Naive thymus-derived CD4-positive, alpha-beta T cell (primary cell): ENCODE measurements at regions not wholly inside any gene's neighbourhood (a gene's known extent, or its start where the extent isn't known, plus 50 kb on each side); places are given as distances from the start of the nearest gene placed in this dataset.

Experiments
- ATAC-seq: fragments of 150-1000 bp; cut with Tn5 transposase; 2 replicates; pipeline ENCODE4 v1.10.0; 2021; ENCODE audit warnings: mild to moderate bottlenecking, moderate library complexity
- CTCF ChIA-PET: fragments of 350-600 bp; sonication (Branson Sonifier 250); formaldehyde crosslinking; loops from one replicate; lab custom pipeline; 2021; ENCODE audit warnings: antibody characterized with exemption; lab: Charles Lee
- POLR2A ChIA-PET: fragments of 350-600 bp; sonication (Branson Sonifier 250); formaldehyde crosslinking; loops from one replicate; lab custom pipeline; 2021; ENCODE audit warnings: antibody characterized with exemption, inconsistent platforms; lab: Charles Lee
- DNase-seq, 9 donors: peaks; one replicate each; pipeline versions ENCODE4 v3.0.0 to v3.0.0-alpha.2; 2020 to 2022; ENCODE audit warnings: mixed read lengths in 1 of 9
- H3K27ac ChIP-seq: one replicate; pipeline ENCODE4 v1.7.0; 2013; ENCODE audit warnings: mild to moderate bottlenecking, low read depth, low read length, moderate library complexity
- H3K27me3 ChIP-seq, 2 donors: one replicate each; pipeline ENCODE4 v1.7.0; 2013; ENCODE audit warnings: low read length in 2 of 2, mild to moderate bottlenecking in 2 of 2, moderate library complexity in 2 of 2; ENCODE audit not compliant: control insufficient read depth in 2 of 2, insufficient read depth in 2 of 2
- H3K36me3 ChIP-seq, 3 experiments: 1 replicate in 2 of 3; 2 replicates in 1 of 3; pipeline ENCODE4 v1.7.0; 2013; ENCODE audit warnings: low read length in 3 of 3, mild to moderate bottlenecking in 3 of 3, moderate library complexity in 1 of 3; ENCODE audit not compliant: insufficient read depth in 3 of 3, control insufficient read depth in 2 of 3
- H3K4me1 ChIP-seq, 2 donors: one replicate each; pipeline ENCODE4 v1.7.0; 2013; ENCODE audit warnings: low read length in 2 of 2, mild to moderate bottlenecking in 2 of 2, moderate library complexity in 1 of 2; ENCODE audit not compliant: control insufficient read depth in 2 of 2, insufficient read depth in 2 of 2
- H3K4me3 ChIP-seq: 2 replicates; pipeline ENCODE4 v1.7.0; 2013; ENCODE audit warnings: mild to moderate bottlenecking, low read length
- H3K9me3 ChIP-seq, 3 experiments: 1 replicate in 2 of 3; 2 replicates in 1 of 3; pipeline ENCODE4 v1.7.0; 2013; ENCODE audit warnings: low read length in 3 of 3; ENCODE audit not compliant: control insufficient read depth in 2 of 3
- H3K27ac Mint-ChIP-seq, 9 donors: one replicate each; pipeline ENCODE4 v1.8.0; 2020 to 2022; ENCODE audit warnings: mixed read lengths in 9 of 9, mild to moderate bottlenecking in 8 of 9, moderate library complexity in 5 of 9, inconsistent platforms in 2 of 9
- H3K27me3 Mint-ChIP-seq, 5 donors: one replicate each; pipeline ENCODE4 v1.8.0; 2021 to 2022; ENCODE audit warnings: mixed read lengths in 5 of 5, mild to moderate bottlenecking in 1 of 5
- H3K36me3 Mint-ChIP-seq, 5 donors: one replicate each; pipeline ENCODE4 v1.8.0; 2020 to 2022; ENCODE audit warnings: mixed read lengths in 5 of 5, mild to moderate bottlenecking in 3 of 5, inconsistent platforms in 1 of 5
- H3K4me1 Mint-ChIP-seq, 7 donors: one replicate each; pipeline ENCODE4 v1.8.0; 2020 to 2022; ENCODE audit warnings: mixed read lengths in 7 of 7, mild to moderate bottlenecking in 3 of 7, inconsistent platforms in 1 of 7
- H3K4me3 Mint-ChIP-seq, 10 donors: one replicate each; pipeline ENCODE4 v1.8.0; 2020 to 2022; ENCODE audit warnings: mild to moderate bottlenecking in 10 of 10, mixed read lengths in 10 of 10, moderate library complexity in 6 of 10, inconsistent platforms in 2 of 10
- H3K9me3 Mint-ChIP-seq, 11 donors: one replicate each; pipeline ENCODE4 v1.8.0; 2020 to 2022; ENCODE audit warnings: mixed read lengths in 11 of 11, mild to moderate bottlenecking in 4 of 11, inconsistent platforms in 1 of 11, moderate library complexity in 1 of 11
- intact Hi-C, 2 donors: fragments of 100-400 bp; cut with micrococcal nuclease; formaldehyde crosslinking; loops; one replicate each; pipeline ENCODE4 v1.15.1; 2023

- H3K4me3 Mint-ChIP-seq = no peak overlapping the region
- DNase-seq = no peak
- Histone ChIP-seq H3K4me3 (no peak overlapping the region), H3K27ac (no peak overlapping the region), H3K9me3 (no peaks in the 10 kb centered on the region), H3K27me3 (no peaks in the 10 kb centered on the region), H3K36me3 (no peaks in the 10 kb centered on the region), H3K4me1 (no peaks in the 10 kb centered on the region)
- no peaks in the 10 kb centered on the region for H3K27me3 Mint-ChIP-seq
- ATAC-seq = no peak
- H3K36me3 Mint-ChIP-seq = no peaks in the 10 kb centered on the region
- ChIA-PET POLR2A (no interaction called here), CTCF (no interaction called here)
- peaks cover 0 to 3% (median 0%) of the 10 kb centered on the region in 11 donors for H3K9me3 Mint-ChIP-seq
- no peaks in the 10 kb centered on the region for H3K4me1 Mint-ChIP-seq
- intact Hi-C loops = no loop called here
- H3K27ac Mint-ChIP-seq = no peak overlapping the region
These were observed 226.3 kb upstream of the ADGRL2 start for GRCh38 chr1:81574408-81574807.

GRCh38 chr1:81573458-81573857 is 227.3 kb upstream of the ADGRL2 start:
- no peaks in the 10 kb centered on the region for H3K27me3 Mint-ChIP-seq
- no peak for ATAC-seq
- peaks cover 0 to 3% (median 0%) of the 10 kb centered on the region in 11 donors for H3K9me3 Mint-ChIP-seq
- no peak overlapping the region for H3K4me3 Mint-ChIP-seq
- H3K36me3 Mint-ChIP-seq = no peaks in the 10 kb centered on the region
- no peaks in the 10 kb centered on the region for H3K27me3 ChIP-seq
- no peaks in the 10 kb centered on the region for H3K36me3 ChIP-seq
- no peak for DNase-seq
- H3K4me3 ChIP-seq = no peak overlapping the region
- no peaks in the 10 kb centered on the region for H3K4me1 ChIP-seq
- H3K4me1 Mint-ChIP-seq = no peaks in the 10 kb centered on the region
- ChIA-PET CTCF (no interaction called here), POLR2A (no interaction called here)
- H3K27ac Mint-ChIP-seq = no peak overlapping the region
- intact Hi-C loops = no loop called here
- H3K9me3 ChIP-seq = no peaks in the 10 kb centered on the region
- H3K27ac ChIP-seq = no peak overlapping the region

- ATAC-seq (no peak), DNase-seq (no peak)
- intact Hi-C loops = no loop called here
- Mint-ChIP-seq H3K27ac (no peak overlapping the region), H3K9me3 (peaks cover 0 to 3% (median 0%) of the 10 kb centered on the region in 11 donors), H3K4me1 (no peaks in the 10 kb centered on the region), H3K4me3 (no peak overlapping the region), H3K27me3 (no peaks in the 10 kb centered on the region), H3K36me3 (no peaks in the 10 kb centered on the region)
- no peaks in the 10 kb centered on the region for H3K27me3 ChIP-seq
- ChIA-PET CTCF (no interaction called here), POLR2A (no interaction called here)
- H3K36me3 ChIP-seq = no peaks in the 10 kb centered on the region
- no peaks in the 10 kb centered on the region for H3K9me3 ChIP-seq
- no peak overlapping the region for H3K27ac ChIP-seq
- H3K4me1 ChIP-seq = no peaks in the 10 kb centered on the region
- no peak overlapping the region for H3K4me3 ChIP-seq
These were observed 228.8 kb upstream of the ADGRL2 start for GRCh38 chr1:81571946-81572345.

GRCh38 chr1:81569761-81570160 is 231.0 kb upstream of the ADGRL2 start:
- no peaks in the 10 kb centered on the region for H3K4me1 Mint-ChIP-seq
- H3K27ac ChIP-seq = no peak overlapping the region
- H3K4me3 ChIP-seq = no peak overlapping the region
- DNase-seq (no peak), ATAC-seq (no peak)
- H3K27ac Mint-ChIP-seq = no peak overlapping the region
- intact Hi-C loops = no loop called here
- H3K36me3 Mint-ChIP-seq = no peaks in the 10 kb centered on the region
- POLR2A ChIA-PET = no interaction called here
- no peaks in the 10 kb centered on the region for H3K9me3 ChIP-seq
- H3K4me1 ChIP-seq = no peaks in the 10 kb centered on the region
- no peaks in the 10 kb centered on the region for H3K27me3 ChIP-seq
- CTCF ChIA-PET = no interaction called here
- H3K4me3 Mint-ChIP-seq = no peak overlapping the region
- H3K27me3 Mint-ChIP-seq = no peaks in the 10 kb centered on the region
- H3K36me3 ChIP-seq = no peaks in the 10 kb centered on the region
- H3K9me3 Mint-ChIP-seq = peaks cover 0 to 3% (median 0%) of the 10 kb centered on the region in 11 donors

GRCh38 chr1:81563632-81564031 is 237.1 kb upstream of the ADGRL2 start:
- Histone ChIP-seq H3K4me3 (no peak overlapping the region), H3K9me3 (no peaks in the 10 kb centered on the region), H3K27me3 (no peaks in the 10 kb centered on the region), H3K36me3 (no peaks in the 10 kb centered on the region), H3K4me1 (no peaks in the 10 kb centered on the region), H3K27ac (no peak overlapping the region)
- H3K27me3 Mint-ChIP-seq = peaks cover 0 to 7% (median 0%) of the 10 kb centered on the region in 5 donors
- H3K36me3 Mint-ChIP-seq = no peaks in the 10 kb centered on the region
- ChIA-PET POLR2A (no interaction called here), CTCF (no interaction called here)
- H3K4me1 Mint-ChIP-seq = no peaks in the 10 kb centered on the region
- peaks cover 0 to 3% (median 0%) of the 10 kb centered on the region in 11 donors for H3K9me3 Mint-ChIP-seq
- no peak overlapping the region for H3K27ac Mint-ChIP-seq
- ATAC-seq = no peak
- intact Hi-C loops = no loop called here
- DNase-seq = no peak
- H3K4me3 Mint-ChIP-seq = no peak overlapping the region

- intact Hi-C loops = no loop called here
- Mint-ChIP-seq H3K27me3 (peaks cover 0 to 7% (median 0%) of the 10 kb centered on the region in 5 donors), H3K36me3 (no peaks in the 10 kb centered on the region), H3K4me1 (no peaks in the 10 kb centered on the region), H3K27ac (no peak overlapping the region), H3K4me3 (no peak overlapping the region), H3K9me3 (peaks cover 0 to 3% (median 0%) of the 10 kb centered on the region in 11 donors)
- Histone ChIP-seq H3K4me1 (no peaks in the 10 kb centered on the region), H3K27me3 (no peaks in the 10 kb centered on the region), H3K9me3 (no peaks in the 10 kb centered on the region), H3K4me3 (no peak overlapping the region), H3K36me3 (no peaks in the 10 kb centered on the region), H3K27ac (no peak overlapping the region)
- POLR2A ChIA-PET = no interaction called here
- CTCF ChIA-PET = no interaction called here
- no peak for ATAC-seq
- no peak for DNase-seq
These were observed 237.8 kb upstream of the ADGRL2 start for GRCh38 chr1:81562934-81563333.

DNA sequence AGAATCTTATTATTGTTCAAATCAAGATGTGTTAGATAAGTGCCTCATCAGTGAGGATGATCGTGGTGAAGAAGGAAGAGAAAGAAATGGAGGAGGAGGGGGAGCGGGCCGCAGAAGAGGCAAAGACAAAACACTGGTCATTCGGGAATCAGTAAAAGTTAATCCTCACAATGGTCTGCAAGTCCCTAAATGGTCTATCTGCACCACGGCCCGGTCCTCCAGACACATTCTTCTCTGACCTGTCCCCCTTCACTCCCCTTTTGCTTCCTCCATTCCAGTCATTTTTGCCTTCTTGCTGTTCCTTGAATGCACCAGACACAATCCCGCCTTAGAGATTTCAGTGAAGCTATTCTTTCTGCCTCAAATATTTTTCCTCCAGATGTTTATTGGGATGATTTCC is 240.1 kb upstream of the ADGRL2 start:
- POLR2A ChIA-PET = no interaction called here
- H3K4me1 Mint-ChIP-seq = no peaks in the 10 kb centered on the region
- H3K9me3 Mint-ChIP-seq = peaks cover 0 to 3% (median 0%) of the 10 kb centered on the region in 11 donors
- intact Hi-C loops = no loop called here
- no peaks in the 10 kb centered on the region for H3K36me3 Mint-ChIP-seq
- Histone ChIP-seq H3K36me3 (no peaks in the 10 kb centered on the region), H3K4me1 (no peaks in the 10 kb centered on the region), H3K9me3 (no peaks in the 10 kb centered on the region), H3K4me3 (no peak overlapping the region), H3K27me3 (no peaks in the 10 kb centered on the region), H3K27ac (no peak overlapping the region)
- no peak overlapping the region for H3K27ac Mint-ChIP-seq
- no peak for ATAC-seq
- CTCF ChIA-PET = no interaction called here
- H3K4me3 Mint-ChIP-seq = no peak overlapping the region
- H3K27me3 Mint-ChIP-seq = peaks cover 0 to 7% (median 0%) of the 10 kb centered on the region in 5 donors
- no peak for DNase-seq
